ENCODE measurements at regions not wholly inside any gene's neighbourhood (a gene's known extent, or its start where the extent isn't known, plus 50 kb on each side); places are given as distances from the start of the nearest gene placed in this dataset.

DNA sequence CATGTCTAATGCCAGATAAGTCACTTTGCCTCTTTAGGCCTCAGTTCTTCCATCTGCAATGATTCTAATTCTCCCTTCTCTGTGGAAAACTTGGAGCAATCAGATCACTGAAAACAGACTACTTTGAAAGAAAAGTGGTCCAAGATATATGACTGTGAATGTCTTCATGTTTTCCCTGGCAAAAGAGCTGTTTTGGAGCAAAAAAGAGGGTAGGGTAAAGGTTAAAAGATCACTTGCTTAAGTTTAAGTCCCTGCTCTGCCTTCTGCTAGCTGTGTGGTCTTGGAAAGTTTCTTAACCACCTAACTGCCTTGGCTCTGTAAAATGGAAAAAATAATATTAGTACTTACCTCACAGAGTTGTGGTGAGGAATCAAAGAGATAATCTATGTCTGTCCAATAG is 140.3 kb upstream of the PAK3 start:
- H3K27ac Mint-ChIP-seq = no peak overlapping the region
- CTCF ChIA-PET = no interaction called here

DNA sequence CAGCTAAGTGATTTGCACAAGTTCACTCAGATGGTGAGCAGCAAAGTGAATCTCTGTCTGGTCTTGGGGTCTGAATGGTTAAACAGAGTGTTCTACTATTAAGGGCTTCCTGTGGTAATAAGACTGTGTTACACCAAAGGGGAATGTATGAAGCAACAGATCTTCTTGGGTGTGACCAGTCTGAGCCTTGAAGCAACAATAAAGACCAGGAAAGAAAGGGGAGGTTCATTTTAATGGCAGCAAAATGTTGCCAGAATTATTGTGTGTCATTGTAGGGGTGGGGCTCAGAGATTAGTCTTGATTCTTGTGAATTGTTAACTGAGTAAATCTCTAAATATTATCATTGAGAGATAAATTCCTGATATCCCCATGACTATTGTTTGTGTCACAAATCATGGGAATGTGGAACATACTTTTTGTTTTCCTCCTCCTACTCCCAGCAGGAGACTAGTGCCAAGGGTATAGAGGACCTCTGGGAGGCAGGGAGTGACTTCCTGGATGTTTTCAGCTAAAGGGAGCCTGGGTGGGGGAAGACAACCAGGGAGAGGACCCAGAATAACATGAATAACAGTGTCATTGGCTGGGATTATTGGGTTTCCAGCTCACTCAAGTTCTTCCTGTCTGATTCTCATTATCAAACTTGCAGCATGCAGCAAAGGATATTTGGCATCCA is 141.4 kb upstream of the PAK3 start:
- Mint-ChIP-seq H3K4me3 (no peak overlapping the region), H3K4me1 (ENCODE audit: low read depth) (no peaks in the 10 kb centered on the region), H3K27ac (no peak overlapping the region), H3K27me3 (no peaks in the 10 kb centered on the region), H3K9me3 (no peaks in the 10 kb centered on the region), H3K36me3 (no peaks in the 10 kb centered on the region)
- intact Hi-C loops (cut with micrococcal nuclease) = no loop called here
- POLR2A ChIA-PET = no interaction called here
- CTCF ChIA-PET = no interaction called here
- no peak for DNase-seq

More for the DNA sequence above, 140.3 kb upstream of the PAK3 start:
- Mint-ChIP-seq H3K27me3 (no peaks in the 10 kb centered on the region), H3K36me3 (no peaks in the 10 kb centered on the region), H3K4me1 (ENCODE audit: low read depth) (no peaks in the 10 kb centered on the region), H3K4me3 (no peak overlapping the region), H3K9me3 (no peaks in the 10 kb centered on the region)
- DNase-seq = no peak
- intact Hi-C loops (cut with micrococcal nuclease) = no loop called here
- POLR2A ChIA-PET = no interaction called here

DNA sequence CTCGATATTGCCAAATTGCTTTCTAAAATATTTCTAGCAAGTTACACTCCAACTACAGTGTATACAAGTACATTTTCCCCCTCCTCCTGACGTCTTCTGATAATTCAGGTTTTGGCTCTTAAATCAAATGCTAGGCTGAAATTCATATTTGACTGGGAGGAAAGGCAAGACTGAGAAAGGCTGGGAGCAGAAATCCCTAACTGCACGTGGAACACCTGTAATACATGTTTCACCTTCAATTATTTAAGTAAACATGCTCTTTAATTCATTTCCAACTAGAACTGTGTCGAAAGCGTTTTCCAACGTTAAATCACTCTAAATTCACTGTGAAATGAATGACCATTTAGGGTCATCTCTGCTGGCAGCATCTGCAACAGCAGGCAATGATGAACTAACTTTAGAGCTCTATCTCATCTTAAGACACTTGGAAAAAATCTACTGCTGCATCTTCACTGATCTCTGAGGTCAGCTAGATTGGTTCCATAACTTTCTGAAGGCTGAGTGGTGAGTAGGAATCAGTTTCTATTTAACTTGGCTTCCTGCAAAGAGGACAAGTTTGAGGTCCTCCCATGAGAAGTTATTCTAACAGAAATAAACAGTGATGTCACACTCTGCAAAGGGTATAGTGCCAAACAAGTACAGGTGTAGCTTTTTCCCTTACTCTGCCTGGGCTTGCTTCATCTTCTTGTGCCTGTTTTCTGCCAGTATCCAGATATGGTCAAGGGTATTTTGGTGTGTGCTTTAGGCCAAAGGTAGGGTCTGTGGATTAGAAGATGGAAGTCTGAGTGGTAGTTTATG is 144.3 kb upstream of the PAK3 start:
- H3K27me3 Mint-ChIP-seq = no peaks in the 10 kb centered on the region
- ChIA-PET POLR2A (no interaction called here), CTCF (interaction anchor here (0.6 kb wide), 1 partner anchor 744 kb away, joined by 3 read pairs; no protein-coding TSS in a partner anchor)
- no peaks in the 10 kb centered on the region for H3K9me3 Mint-ChIP-seq
- H3K27ac Mint-ChIP-seq = no peak overlapping the region
- intact Hi-C loops (cut with micrococcal nuclease) = no loop called here
- DNase-seq = no peak
- H3K36me3 Mint-ChIP-seq = no peaks in the 10 kb centered on the region
- H3K4me3 Mint-ChIP-seq = no peak overlapping the region
- H3K4me1 Mint-ChIP-seq (ENCODE audit: low read depth) = no peaks in the 10 kb centered on the region

DNA sequence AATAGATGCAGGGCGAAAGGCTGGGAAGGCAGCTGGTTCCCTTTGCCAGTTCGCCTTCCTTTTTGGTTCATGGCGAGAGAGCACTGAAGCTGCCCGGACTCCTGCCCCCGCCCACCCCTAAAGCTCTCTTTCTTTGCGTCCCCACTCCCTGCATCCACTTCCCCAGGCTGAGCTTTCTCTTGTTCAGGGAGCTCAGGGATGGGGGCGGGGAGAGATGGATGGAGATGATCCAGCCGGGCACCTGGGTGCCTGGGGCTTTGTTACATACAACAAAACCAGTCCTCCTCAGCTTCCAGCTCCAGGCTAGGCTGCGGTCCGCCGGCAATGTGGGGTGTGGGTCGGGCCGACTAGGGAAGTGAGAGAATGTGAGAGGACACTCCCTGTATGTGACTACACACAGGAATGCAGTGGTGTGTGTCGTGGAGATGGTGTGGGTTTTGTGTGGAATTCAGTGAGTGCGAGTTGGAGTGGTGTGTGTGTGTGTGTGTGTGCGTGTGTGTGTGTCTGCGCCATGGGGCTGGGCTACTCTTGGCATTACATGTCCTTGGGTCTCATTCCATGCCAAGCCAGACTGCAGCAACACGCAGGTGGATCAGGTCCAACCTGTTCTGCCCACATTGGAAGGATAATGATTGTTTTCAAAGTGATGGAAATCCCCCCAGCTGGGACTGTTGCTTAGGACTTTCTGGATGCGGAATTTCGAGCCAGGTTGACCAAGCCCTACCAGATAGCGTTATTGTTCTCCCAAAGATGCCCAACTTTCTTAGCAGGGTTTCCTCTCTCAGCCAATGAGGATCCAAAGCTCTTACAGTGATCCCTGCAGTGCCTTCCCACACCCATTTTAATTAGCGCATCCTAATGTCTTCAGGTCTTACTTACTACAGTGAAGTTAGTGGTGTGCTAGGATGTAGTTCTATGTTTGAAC is 149.4 kb upstream of the CHRDL1 start:
- DNase-seq = no peak
- Mint-ChIP-seq H3K4me1 (ENCODE audit: low read depth) (no peaks in the 10 kb centered on the region), H3K4me3 (no peak overlapping the region), H3K36me3 (no peaks in the 10 kb centered on the region), H3K9me3 (no peaks in the 10 kb centered on the region), H3K27me3 (peaks cover 16% of the 10 kb centered on the region), H3K27ac (no peak overlapping the region)
- intact Hi-C loops (cut with micrococcal nuclease) = no loop called here
- ChIA-PET CTCF (interaction anchor here (1.4 kb wide), 1 partner anchor 47 kb away, joined by 3 read pairs; no protein-coding TSS in a partner anchor), POLR2A (no interaction called here)

DNA sequence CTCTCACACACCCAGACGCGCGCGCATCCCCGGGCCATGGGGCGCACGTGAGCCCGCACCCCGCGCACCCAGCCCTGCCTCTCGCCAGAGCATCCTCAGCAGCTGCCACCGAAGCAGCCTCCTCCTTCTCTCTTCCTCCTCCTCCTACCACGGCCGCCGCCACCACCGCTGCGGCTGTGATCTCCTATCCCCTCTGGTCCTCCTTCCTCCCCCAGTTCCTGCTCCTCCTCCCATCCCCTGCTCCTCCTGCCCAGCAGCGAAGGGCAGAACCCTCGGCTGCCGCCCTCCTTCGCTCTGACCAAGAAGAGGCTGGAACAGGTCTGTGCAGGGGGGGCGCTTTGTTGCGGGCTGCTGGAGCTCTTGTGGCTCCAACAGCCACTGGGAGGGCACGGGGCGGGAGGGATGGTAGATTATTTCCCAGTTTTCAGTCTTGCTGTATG is 148.7 kb upstream of the CHRDL1 start:
- ChIA-PET POLR2A (no interaction called here), CTCF (interaction anchor here (1.4 kb wide), 1 partner anchor 48 kb away, joined by 3 read pairs; no protein-coding TSS in a partner anchor)
- Mint-ChIP-seq H3K4me3 (no peak overlapping the region), H3K4me1 (ENCODE audit: low read depth) (no peaks in the 10 kb centered on the region), H3K27me3 (peaks cover 16% of the 10 kb centered on the region), H3K9me3 (no peaks in the 10 kb centered on the region), H3K36me3 (no peaks in the 10 kb centered on the region), H3K27ac (no peak overlapping the region)
- no peak for DNase-seq
- intact Hi-C loops (cut with micrococcal nuclease) = no loop called here

DNA sequence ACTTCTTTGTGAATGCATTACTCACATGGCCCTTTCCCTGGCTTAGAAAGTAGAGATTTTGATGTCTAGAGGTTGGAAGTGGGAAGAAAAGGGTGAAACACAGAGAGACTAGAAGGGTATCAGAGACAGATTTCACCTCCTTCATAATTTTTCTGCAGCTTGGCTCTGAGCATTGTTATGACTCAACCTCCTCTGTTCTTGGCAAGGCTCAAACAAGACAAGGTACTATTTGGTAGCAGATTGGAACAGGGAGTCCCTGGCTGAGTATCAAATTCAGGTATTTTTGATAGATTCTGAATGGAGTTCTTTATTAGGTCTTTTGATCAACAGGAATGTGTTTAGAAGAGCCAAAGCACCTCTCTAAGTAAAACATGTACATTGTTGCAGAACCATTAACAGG is 146.3 kb upstream of the CHRDL1 start:
- no peak overlapping the region for H3K27ac Mint-ChIP-seq
- H3K36me3 Mint-ChIP-seq = no peaks in the 10 kb centered on the region
- H3K9me3 Mint-ChIP-seq = no peaks in the 10 kb centered on the region
- H3K4me1 Mint-ChIP-seq (ENCODE audit: low read depth) = no peaks in the 10 kb centered on the region
- intact Hi-C loops (cut with micrococcal nuclease) = no loop called here
- H3K27me3 Mint-ChIP-seq = peaks cover 16% of the 10 kb centered on the region
- ChIA-PET POLR2A (no interaction called here), CTCF (no interaction called here)
- H3K4me3 Mint-ChIP-seq = no peak overlapping the region
- DNase-seq = no peak

DNA sequence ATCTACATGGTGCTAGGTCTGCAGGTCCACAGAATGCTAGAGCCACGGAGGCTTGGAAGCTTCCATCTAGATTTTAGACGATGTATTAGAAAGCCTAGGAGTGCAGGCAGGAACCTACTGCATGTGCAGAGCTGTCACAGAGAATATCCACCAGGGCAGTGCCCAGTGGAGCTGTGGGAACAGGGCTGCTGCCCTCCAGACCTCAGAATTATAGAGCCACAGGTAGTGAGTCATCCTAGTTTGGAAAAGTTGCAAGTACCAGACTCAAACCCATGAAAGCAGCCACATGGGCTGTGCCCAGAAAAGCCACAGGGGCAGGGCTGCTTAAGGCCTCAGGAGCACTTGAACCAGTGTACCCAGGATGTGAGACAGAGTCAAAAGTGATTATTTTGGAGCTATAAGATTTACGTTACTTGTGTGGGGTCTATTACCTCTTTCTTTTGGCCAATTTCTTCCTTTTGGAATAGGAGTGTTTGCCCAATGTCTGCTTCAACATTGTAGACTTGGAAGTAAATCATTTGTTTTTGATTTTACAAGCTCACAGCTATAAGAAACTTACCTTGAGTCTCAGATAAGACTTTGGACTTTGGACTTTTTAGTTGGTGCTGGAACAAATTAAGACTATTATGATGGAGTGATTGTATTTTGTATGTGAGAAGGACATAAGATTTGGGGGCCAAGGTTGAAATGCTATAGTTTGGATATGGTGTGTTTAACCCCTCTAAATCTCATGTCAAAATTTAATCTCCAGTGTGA is 143.5 kb upstream of the CHRDL1 start:
- no peak for DNase-seq
- Mint-ChIP-seq H3K4me1 (ENCODE audit: low read depth) (no peaks in the 10 kb centered on the region), H3K27me3 (peaks cover 6% of the 10 kb centered on the region), H3K27ac (no peak overlapping the region), H3K4me3 (no peak overlapping the region), H3K36me3 (no peaks in the 10 kb centered on the region), H3K9me3 (no peaks in the 10 kb centered on the region)
- ChIA-PET POLR2A (no interaction called here), CTCF (no interaction called here)
- intact Hi-C loops (cut with micrococcal nuclease) = no loop called here

DNA sequence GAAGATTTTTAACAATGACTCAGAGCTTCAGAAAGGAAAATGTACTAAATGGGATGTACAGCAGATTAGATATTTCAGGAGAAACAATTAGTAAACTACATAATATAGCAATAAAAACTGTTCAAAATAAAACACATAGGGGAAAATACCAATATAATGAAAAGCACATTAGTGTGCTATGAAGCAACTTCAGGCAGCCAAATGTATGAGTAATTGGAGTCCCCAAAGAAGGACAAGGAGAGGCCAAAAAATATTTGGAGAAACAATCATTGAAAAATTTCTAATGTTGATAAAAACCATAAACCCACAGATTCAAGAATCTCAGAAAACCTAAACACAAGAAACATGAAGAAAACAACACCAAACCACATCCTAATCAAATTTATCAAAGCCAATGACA is 129.3 kb upstream of the CHRDL1 start:
- ChIA-PET CTCF (no interaction called here), POLR2A (no interaction called here)
- H3K4me1 Mint-ChIP-seq (ENCODE audit: low read depth) = no peaks in the 10 kb centered on the region
- no peaks in the 10 kb centered on the region for H3K9me3 Mint-ChIP-seq
- H3K36me3 Mint-ChIP-seq = no peaks in the 10 kb centered on the region
- H3K27me3 Mint-ChIP-seq = peaks cover 1% of the 10 kb centered on the region
- intact Hi-C loops (cut with micrococcal nuclease) = no loop called here
- H3K27ac Mint-ChIP-seq = no peak overlapping the region
- no peak for DNase-seq
- no peak overlapping the region for H3K4me3 Mint-ChIP-seq

DNA sequence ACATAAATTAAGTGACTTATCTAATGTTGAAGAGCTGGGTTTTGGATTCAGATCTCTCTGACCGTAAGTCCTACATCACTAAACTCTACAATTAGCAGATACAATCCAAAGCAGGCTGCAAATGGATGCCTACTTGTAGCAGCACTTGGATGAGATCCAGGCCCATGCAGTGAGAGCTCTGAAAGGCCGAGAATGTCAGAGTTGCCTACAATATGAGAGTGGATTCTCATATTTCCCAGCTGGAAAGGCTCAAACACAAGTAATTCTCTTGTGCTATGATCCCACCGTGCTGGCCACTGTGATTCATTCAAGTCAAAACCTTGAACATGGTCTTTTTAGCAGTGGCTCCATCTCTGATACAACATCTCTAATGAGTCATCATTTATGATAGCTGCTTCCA is 125.4 kb upstream of the CHRDL1 start:
- H3K36me3 Mint-ChIP-seq = no peaks in the 10 kb centered on the region
- intact Hi-C loops (cut with micrococcal nuclease) = no loop called here
- POLR2A ChIA-PET = no interaction called here
- no peak overlapping the region for H3K4me3 Mint-ChIP-seq
- no peak overlapping the region for H3K27ac Mint-ChIP-seq
- no peaks in the 10 kb centered on the region for H3K27me3 Mint-ChIP-seq
- H3K9me3 Mint-ChIP-seq = no peaks in the 10 kb centered on the region
- no peaks in the 10 kb centered on the region for H3K4me1 Mint-ChIP-seq (ENCODE audit: low read depth)
- CTCF ChIA-PET = no interaction called here
- DNase-seq = no peak

DNA sequence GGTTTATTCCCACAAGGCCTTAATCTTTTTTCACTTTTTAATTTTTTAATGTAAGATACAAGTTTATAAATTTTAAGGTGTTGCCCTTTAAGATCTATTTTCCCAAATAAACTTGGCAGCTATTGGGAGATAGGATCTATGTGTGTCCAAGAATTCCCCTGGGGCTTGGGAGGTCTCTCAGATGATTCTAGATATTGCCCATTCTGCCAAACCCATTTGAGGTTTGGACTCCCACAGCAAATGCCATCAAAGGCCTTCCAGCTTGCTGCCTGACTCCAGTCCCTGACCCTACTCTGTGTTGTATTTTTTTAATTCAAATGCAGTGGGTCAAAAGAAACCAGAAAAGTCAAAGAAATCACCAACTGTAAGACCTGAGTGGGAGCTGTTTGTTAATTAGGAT is 120.0 kb upstream of the CHRDL1 start:
- no peak for DNase-seq
- Mint-ChIP-seq H3K9me3 (no peaks in the 10 kb centered on the region), H3K4me3 (no peak overlapping the region), H3K36me3 (no peaks in the 10 kb centered on the region), H3K27me3 (no peaks in the 10 kb centered on the region), H3K27ac (no peak overlapping the region), H3K4me1 (ENCODE audit: low read depth) (no peaks in the 10 kb centered on the region)
- intact Hi-C loops (cut with micrococcal nuclease) = no loop called here
- ChIA-PET CTCF (no interaction called here), POLR2A (no interaction called here)

DNA sequence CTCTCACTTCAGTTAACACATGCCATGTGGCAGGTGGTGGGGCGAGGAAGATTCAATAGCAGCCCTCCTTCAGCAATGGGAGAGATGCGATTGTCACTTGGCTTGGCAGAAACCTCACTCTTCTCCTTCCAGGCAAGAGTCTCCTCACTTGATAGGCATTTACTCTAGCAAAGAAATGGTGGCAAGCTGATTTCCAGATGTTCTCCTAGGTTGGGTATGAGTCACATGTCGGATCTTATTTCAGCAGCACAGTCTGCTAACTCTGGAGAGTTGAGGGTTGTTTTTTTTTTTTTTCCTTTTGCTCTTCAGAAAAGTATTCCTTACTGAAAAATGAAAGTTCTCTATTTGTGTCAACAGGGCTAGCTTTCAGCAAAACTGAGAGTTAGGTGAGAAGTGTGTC is 119.5 kb upstream of the CHRDL1 start:
- H3K4me1 Mint-ChIP-seq (ENCODE audit: low read depth) = no peaks in the 10 kb centered on the region
- no peak overlapping the region for H3K27ac Mint-ChIP-seq
- ChIA-PET CTCF (no interaction called here), POLR2A (no interaction called here)
- no peaks in the 10 kb centered on the region for H3K9me3 Mint-ChIP-seq
- no peaks in the 10 kb centered on the region for H3K36me3 Mint-ChIP-seq
- intact Hi-C loops (cut with micrococcal nuclease) = no loop called here
- no peak for DNase-seq
- H3K27me3 Mint-ChIP-seq = no peaks in the 10 kb centered on the region
- no peak overlapping the region for H3K4me3 Mint-ChIP-seq

DNA sequence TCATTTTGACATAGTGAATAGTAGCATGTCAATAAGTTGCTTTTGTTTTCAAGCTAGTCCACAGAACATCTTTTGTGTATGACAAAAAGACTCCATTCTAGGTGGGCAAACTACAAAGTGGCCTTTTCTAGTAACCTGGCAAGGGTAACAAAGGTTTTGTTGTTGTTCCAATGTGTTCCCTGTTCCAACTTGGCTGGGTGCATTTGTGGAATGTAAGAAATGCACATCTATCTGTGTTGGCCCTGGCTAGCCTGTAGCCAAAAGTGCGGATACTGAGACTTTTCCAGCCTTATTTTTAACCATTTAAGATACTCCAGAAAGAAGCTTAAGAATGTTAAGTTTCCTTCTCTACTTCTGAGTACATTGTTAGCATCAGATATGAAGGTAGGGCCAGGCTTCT is 118.7 kb upstream of the CHRDL1 start:
- Mint-ChIP-seq H3K4me3 (no peak overlapping the region), H3K27ac (no peak overlapping the region), H3K36me3 (no peaks in the 10 kb centered on the region), H3K4me1 (ENCODE audit: low read depth) (no peaks in the 10 kb centered on the region), H3K9me3 (no peaks in the 10 kb centered on the region), H3K27me3 (no peaks in the 10 kb centered on the region)
- ChIA-PET POLR2A (no interaction called here), CTCF (no interaction called here)
- intact Hi-C loops (cut with micrococcal nuclease) = no loop called here
- DNase-seq = no peak
